ENCODE measurements at regions not wholly inside any gene's neighbourhood (a gene's known extent, or its start where the extent isn't known, plus 50 kb on each side); places are given as distances from the start of the nearest gene placed in this dataset.

DNA sequence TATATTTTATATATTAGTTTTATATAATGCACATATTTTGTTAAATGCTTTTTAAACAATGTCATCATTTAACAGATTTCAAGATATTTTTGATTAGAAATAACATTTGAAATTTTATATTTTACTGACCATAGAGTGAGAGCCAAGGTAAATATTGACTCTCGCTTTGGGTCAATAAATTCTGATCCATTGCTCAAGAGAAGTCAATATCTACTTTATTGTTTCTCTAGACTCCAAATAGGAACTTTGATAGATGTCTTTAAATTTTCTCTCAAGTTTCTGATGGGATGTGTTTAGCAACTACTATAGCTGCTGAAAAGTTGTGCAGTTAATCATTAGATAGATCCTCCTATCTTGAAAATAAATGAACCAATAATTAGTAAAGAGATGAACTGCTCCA lies 61.4 kb upstream of the ATXN7L3B start:
- Histone ChIP-seq H3K9ac (ENCODE audit: insufficient read depth in 1 of 2, low read length in 2 of 2) (no peak overlapping the region), H3K27me3 (ENCODE audit: control insufficient read depth in 3 of 3, insufficient read depth in 3 of 3, low read length in 2 of 3) (no peaks in the 10 kb centered on the region), H3K9me3 (ENCODE audit: control insufficient read depth in 4 of 4, insufficient read depth in 3 of 4, low read length in 3 of 4) (no peaks in the 10 kb centered on the region), H3K36me3 (ENCODE audit: control insufficient read depth in 4 of 4, insufficient read depth in 4 of 4, low read length in 4 of 4) (no peaks in the 10 kb centered on the region), H3K27ac (ENCODE audit: low read depth in 1 of 2, low read length in 1 of 2) (no peak overlapping the region), H3K4me1 (ENCODE audit: control insufficient read depth in 5 of 5, insufficient read depth in 5 of 5, low read length in 5 of 5) (no peaks in the 10 kb centered on the region), H3K4me3 (no peak overlapping the region)
- ATAC-seq (ENCODE audit: insufficient read depth, low FRiP score) (no peak), DNase-seq (no peak)
- TF ChIP-seq, protein P1, sequence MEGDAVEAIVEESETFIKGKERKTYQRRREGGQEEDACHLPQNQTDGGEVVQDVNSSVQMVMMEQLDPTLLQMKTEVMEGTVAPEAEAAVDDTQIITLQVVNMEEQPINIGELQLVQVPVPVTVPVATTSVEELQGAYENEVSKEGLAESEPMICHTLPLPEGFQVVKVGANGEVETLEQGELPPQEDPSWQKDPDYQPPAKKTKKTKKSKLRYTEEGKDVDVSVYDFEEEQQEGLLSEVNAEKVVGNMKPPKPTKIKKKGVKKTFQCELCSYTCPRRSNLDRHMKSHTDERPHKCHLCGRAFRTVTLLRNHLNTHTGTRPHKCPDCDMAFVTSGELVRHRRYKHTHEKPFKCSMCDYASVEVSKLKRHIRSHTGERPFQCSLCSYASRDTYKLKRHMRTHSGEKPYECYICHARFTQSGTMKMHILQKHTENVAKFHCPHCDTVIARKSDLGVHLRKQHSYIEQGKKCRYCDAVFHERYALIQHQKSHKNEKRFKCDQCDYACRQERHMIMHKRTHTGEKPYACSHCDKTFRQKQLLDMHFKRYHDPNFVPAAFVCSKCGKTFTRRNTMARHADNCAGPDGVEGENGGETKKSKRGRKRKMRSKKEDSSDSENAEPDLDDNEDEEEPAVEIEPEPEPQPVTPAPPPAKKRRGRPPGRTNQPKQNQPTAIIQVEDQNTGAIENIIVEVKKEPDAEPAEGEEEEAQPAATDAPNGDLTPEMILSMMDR (IDR thresholded peaks at IDR 0.05; ENCODE audit: control extremely low read depth, extremely low read depth) = no peak
- WGBS, 2 donors = 95 to 98% methylated on average over 1 of the region's 1 CpG

DNA sequence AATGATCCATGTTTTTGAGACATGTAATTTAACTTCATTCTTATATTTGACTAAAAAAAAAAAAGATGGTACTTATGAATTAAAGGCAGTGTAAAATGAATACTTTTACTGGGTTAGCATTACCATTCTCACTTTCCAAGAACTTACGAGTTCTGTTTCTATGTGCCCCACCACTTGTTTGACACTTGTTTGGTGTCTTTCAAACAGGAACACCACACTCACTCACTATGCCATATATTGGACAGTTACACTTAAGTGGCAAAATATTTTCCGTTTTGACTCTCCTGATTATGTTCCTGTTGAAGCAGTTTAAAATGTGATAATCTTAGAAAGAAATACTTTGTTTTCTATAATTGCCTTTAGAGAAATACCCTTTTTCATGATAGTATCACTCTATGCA lies 56.6 kb upstream of the ATXN7L3B start:
- no peak overlapping the region for H3K27ac ChIP-seq (ENCODE audit: low read depth in 1 of 2, low read length in 1 of 2)
- H3K9ac ChIP-seq (ENCODE audit: insufficient read depth in 1 of 2, low read length in 2 of 2) = no peak overlapping the region
- H3K36me3 ChIP-seq (ENCODE audit: control insufficient read depth in 4 of 4, insufficient read depth in 4 of 4, low read length in 4 of 4) = no peaks in the 10 kb centered on the region
- WGBS, 2 donors = 80 to 82% methylated on average over 2 of the region's 2 CpGs
- TF ChIP-seq, protein P1 (IDR thresholded peaks at IDR 0.05; ENCODE audit: control extremely low read depth, extremely low read depth) = no peak
- ATAC-seq (ENCODE audit: insufficient read depth, low FRiP score) (no peak), DNase-seq (no peak)
- H3K9me3 ChIP-seq (ENCODE audit: control insufficient read depth in 4 of 4, insufficient read depth in 3 of 4, low read length in 3 of 4) = no peaks in the 10 kb centered on the region
- H3K27me3 ChIP-seq (ENCODE audit: control insufficient read depth in 3 of 3, insufficient read depth in 3 of 3, low read length in 2 of 3) = no peaks in the 10 kb centered on the region
- no peak overlapping the region for H3K4me3 ChIP-seq
- no peaks in the 10 kb centered on the region for H3K4me1 ChIP-seq (ENCODE audit: control insufficient read depth in 5 of 5, insufficient read depth in 5 of 5, low read length in 5 of 5)

- Histone ChIP-seq H3K36me3 (ENCODE audit: control insufficient read depth in 4 of 4, insufficient read depth in 4 of 4, low read length in 4 of 4) (no peaks in the 10 kb centered on the region), H3K4me3 (no peak overlapping the region), H3K9me3 (ENCODE audit: control insufficient read depth in 4 of 4, insufficient read depth in 3 of 4, low read length in 3 of 4) (no peaks in the 10 kb centered on the region), H3K27ac (ENCODE audit: low read depth in 1 of 2, low read length in 1 of 2) (no peak overlapping the region), H3K9ac (ENCODE audit: insufficient read depth in 1 of 2, low read length in 2 of 2) (no peak overlapping the region), H3K27me3 (ENCODE audit: control insufficient read depth in 3 of 3, insufficient read depth in 3 of 3, low read length in 2 of 3) (no peaks in the 10 kb centered on the region), H3K4me1 (ENCODE audit: control insufficient read depth in 5 of 5, insufficient read depth in 5 of 5, low read length in 5 of 5) (no peaks in the 10 kb centered on the region)
- no peak for ATAC-seq (ENCODE audit: insufficient read depth, low FRiP score)
- TF ChIP-seq, protein P1 (IDR thresholded peaks at IDR 0.05; ENCODE audit: control extremely low read depth, extremely low read depth) = no peak
- no peak for DNase-seq
Observed at GRCh38 chr12:74482115-74482514, 55.5 kb upstream of the ATXN7L3B start.

DNA sequence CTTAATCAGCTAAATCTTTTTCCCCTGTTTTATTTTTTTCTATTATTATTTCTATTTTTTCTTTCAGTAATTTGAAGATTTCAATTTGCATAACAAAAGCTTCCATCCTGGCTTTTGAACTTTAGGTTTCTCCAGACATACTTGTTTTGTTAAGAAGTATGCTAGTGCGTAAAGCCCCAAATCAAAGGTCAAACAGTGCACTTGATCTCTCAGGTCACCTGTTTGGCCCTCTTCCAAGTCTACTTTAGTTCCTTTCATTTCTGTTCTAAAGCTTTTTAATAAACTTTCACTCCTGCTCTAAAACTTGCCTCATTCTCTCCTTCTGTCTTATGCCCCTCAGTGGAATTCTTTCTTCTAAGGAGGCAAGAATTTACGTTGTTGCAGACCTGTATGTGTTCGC lies 54.6 kb upstream of the ATXN7L3B start:
- no peaks in the 10 kb centered on the region for H3K36me3 ChIP-seq (ENCODE audit: control insufficient read depth in 4 of 4, insufficient read depth in 4 of 4, low read length in 4 of 4)
- no peak overlapping the region for H3K9ac ChIP-seq (ENCODE audit: insufficient read depth in 1 of 2, low read length in 2 of 2)
- no peaks in the 10 kb centered on the region for H3K4me1 ChIP-seq (ENCODE audit: control insufficient read depth in 5 of 5, insufficient read depth in 5 of 5, low read length in 5 of 5)
- H3K4me3 ChIP-seq = no peak overlapping the region
- TF ChIP-seq, protein P1 (IDR thresholded peaks at IDR 0.05; ENCODE audit: control extremely low read depth, extremely low read depth) = no peak
- WGBS, 2 donors = 48 to 61% methylated on average over 3 of the region's 3 CpGs
- no peaks in the 10 kb centered on the region for H3K27me3 ChIP-seq (ENCODE audit: control insufficient read depth in 3 of 3, insufficient read depth in 3 of 3, low read length in 2 of 3)
- ATAC-seq (ENCODE audit: insufficient read depth, low FRiP score) (no peak), DNase-seq (no peak)
- H3K9me3 ChIP-seq (ENCODE audit: control insufficient read depth in 4 of 4, insufficient read depth in 3 of 4, low read length in 3 of 4) = no peaks in the 10 kb centered on the region
- no peak overlapping the region for H3K27ac ChIP-seq (ENCODE audit: low read depth in 1 of 2, low read length in 1 of 2)
